Kidney capillary endothelial cell (primary cell): ENCODE measurements at regions not wholly inside any gene's neighbourhood (a gene's known extent, or its start where the extent isn't known, plus 50 kb on each side); places are given as distances from the start of the nearest gene placed in this dataset.
"Not testable (repeated sequence)": the region's sequence is repeated elsewhere in the genome, so short reads cannot be mapped to it uniquely, and the experiment has no call there.

Experiments used
- DNase-seq: peaks from one replicate; pipeline ENCODE4 v3.0.0-alpha.2; 2018; ENCODE audit warnings: low spot score

GRCh38 chr2:138389063-138389462, 112.5 kb upstream of the SPOPL start:
- no peak for DNase-seq

- no peak for DNase-seq
Observed at GRCh38 chr2:138390316-138390945, 111.1 kb upstream of the SPOPL start.

GRCh38 chr2:138391946-138392345, 109.6 kb upstream of the SPOPL start:
- peak; percentile 22 for DNase-seq

- DNase-seq: no peak
Observed at GRCh38 chr2:138395565-138396306, 105.8 kb upstream of the SPOPL start.

GRCh38 chr2:138396843-138397242, 104.7 kb upstream of the SPOPL start:
- DNase-seq: no peak

- DNase-seq: no peak
Observed at GRCh38 chr2:138403431-138403927, 98.1 kb upstream of the SPOPL start.

GRCh38 chr2:138414014-138414413, 87.6 kb upstream of the SPOPL start:
- DNase-seq: no peak

- DNase-seq: peak; percentile 10
Observed at GRCh38 chr2:138415985-138416384, 85.6 kb upstream of the SPOPL start.

- DNase-seq: no peak
Observed at GRCh38 chr2:138418453-138418852, 83.1 kb upstream of the SPOPL start.

GRCh38 chr2:138421315-138421970, 80.1 kb upstream of the SPOPL start:
- DNase-seq: peak; percentile 27

GRCh38 chr2:138421971-138422335, 79.6 kb upstream of the SPOPL start:
- peak; percentile 41 for DNase-seq

GRCh38 chr2:138423198-138423597, 78.4 kb upstream of the SPOPL start:
- no peak for DNase-seq

- no peak for DNase-seq
Observed at GRCh38 chr2:138423745-138424144, 77.8 kb upstream of the SPOPL start.

- no peak for DNase-seq
Observed at GRCh38 chr2:138424436-138425140, 77.0 kb upstream of the SPOPL start.

- not testable (repeated sequence) for DNase-seq
Observed at GRCh38 chr2:138426116-138426515, 75.5 kb upstream of the SPOPL start.

GRCh38 chr2:138428710-138429440, 72.7 kb upstream of the SPOPL start:
- DNase-seq: no peak

GRCh38 chr2:138430181-138430580, 71.4 kb upstream of the SPOPL start:
- no peak for DNase-seq

- no peak for DNase-seq
Observed at GRCh38 chr2:138432971-138433370, 68.6 kb upstream of the SPOPL start.

GRCh38 chr2:138433995-138434951, 67.3 kb upstream of the SPOPL start:
- no peak for DNase-seq

GRCh38 chr2:138435701-138436100, 65.9 kb upstream of the SPOPL start:
- DNase-seq: no peak

GRCh38 chr2:138439733-138440132, 61.8 kb upstream of the SPOPL start:
- DNase-seq: no peak
